SK-N-SH treated with all-trans-retinoic acid at 6 μM for 48 hours (cell line): ENCODE measurements at regions not wholly inside any gene's neighbourhood (a gene's known extent, or its start where the extent isn't known, plus 50 kb on each side); places are given as distances from the start of the nearest gene placed in this dataset.

Source experiments
- ATAC-seq: fragments of 200-7000 bp; cut with Tn5 transposase; 3 replicates; pipeline ENCODE4 v1.9.1; 2020; ENCODE audit warnings: mild to moderate bottlenecking, moderate library complexity
- ARNTL ChIP-seq: fragments of 450-650 bp; formaldehyde crosslinking; IDR thresholded peaks from 2 replicates; pipeline ENCODE4 v1.5.0; 2020; ENCODE audit warnings: low read depth, mild to moderate bottlenecking, moderate library complexity, borderline replicate concordance
- CSDC2 ChIP-seq: fragments of 250-450 bp; sonication (Bioruptor Pico); IDR thresholded peaks from 2 replicates; pipeline ENCODE4 v1.5.0; 2020; ENCODE audit warnings: mild to moderate bottlenecking, moderate library complexity
- ESRRG ChIP-seq: fragments of 250-450 bp; sonication (Bioruptor Pico); IDR thresholded peaks from 2 replicates; pipeline ENCODE4 v1.6.1; 2021; ENCODE audit warnings: mild to moderate bottlenecking
- GLIS3 ChIP-seq: fragments of 250-450 bp; sonication (Bioruptor Pico); IDR thresholded peaks from 2 replicates; pipeline ENCODE4 v1.5.0; 2020; ENCODE audit warnings: mild to moderate bottlenecking, moderate library complexity
- ISL1 ChIP-seq: fragments of 250-450 bp; sonication (Bioruptor Pico); IDR thresholded peaks from 2 replicates; pipeline ENCODE4 v2.1.2; 2022; ENCODE audit warnings: mild to moderate bottlenecking, moderate library complexity
- PPARA ChIP-seq: fragments of 250-450 bp; sonication (Bioruptor Pico); IDR thresholded peaks from 2 replicates; pipeline ENCODE4 v1.5.0; 2020; ENCODE audit warnings: mild to moderate bottlenecking, borderline replicate concordance
- RARB ChIP-seq: fragments of 250-450 bp; sonication (Bioruptor Pico); IDR thresholded peaks from 2 replicates; pipeline ENCODE4 v1.8.0; 2021; ENCODE audit warnings: mild to moderate bottlenecking, moderate library complexity
- SNAI2 ChIP-seq: fragments of 250-450 bp; sonication (Bioruptor Pico); IDR thresholded peaks from 2 replicates; pipeline ENCODE4 v1.5.0; 2020; ENCODE audit warnings: mild to moderate bottlenecking, moderate library complexity
- TCF4 ChIP-seq: fragments of 250-450 bp; sonication (Bioruptor Pico); IDR thresholded peaks from 2 replicates; pipeline ENCODE4 v1.8.0; 2021; ENCODE audit warnings: mild to moderate bottlenecking, moderate library complexity, borderline replicate concordance
- TOX ChIP-seq: fragments of 250-450 bp; sonication (Bioruptor Pico); IDR thresholded peaks from 2 replicates; pipeline ENCODE4 v1.8.0; 2021; ENCODE audit warnings: mild to moderate bottlenecking, moderate library complexity, borderline replicate concordance
- ZC3H10 ChIP-seq: fragments of 250-450 bp; sonication (Bioruptor Pico); IDR thresholded peaks from 2 replicates; pipeline ENCODE4 v1.5.1; 2021; ENCODE audit warnings: mild to moderate bottlenecking, moderate library complexity
- ZFP3 ChIP-seq: fragments of 250-450 bp; sonication (Bioruptor Pico); IDR thresholded peaks from 2 replicates; pipeline ENCODE4 v1.5.0; 2020; ENCODE audit warnings: mild to moderate bottlenecking, moderate library complexity
- ZFP30 ChIP-seq: fragments of 450-650 bp; formaldehyde crosslinking; IDR thresholded peaks from 2 replicates; pipeline ENCODE4 v1.5.0; 2022; ENCODE audit warnings: mild to moderate bottlenecking, moderate library complexity
- ZNF70 ChIP-seq: fragments of 450-650 bp; formaldehyde crosslinking; IDR thresholded peaks from 2 replicates; pipeline ENCODE4 v1.5.0; 2020; ENCODE audit warnings: mild to moderate bottlenecking, moderate library complexity
- ZNF8 ChIP-seq: fragments of 450-650 bp; formaldehyde crosslinking; IDR thresholded peaks from 2 replicates; pipeline ENCODE4 v1.5.0; 2020; ENCODE audit warnings: mild to moderate bottlenecking, moderate library complexity
- TF ChIP-seq, protein P1 (sequence below): fragments of 250-450 bp; sonication (Bioruptor Pico); IDR thresholded peaks from 2 replicates; pipeline ENCODE4 v1.8.0; 2020; ENCODE audit warnings: mild to moderate bottlenecking, moderate library complexity, borderline replicate concordance
- TF ChIP-seq, protein P2 (sequence below): fragments of 250-450 bp; sonication (Bioruptor Pico); IDR thresholded peaks from 2 replicates; pipeline ENCODE4 v1.8.0; 2021; ENCODE audit warnings: low read depth, mild to moderate bottlenecking, moderate library complexity, borderline replicate concordance
- TF ChIP-seq, protein P3 (sequence below): fragments of 250-450 bp; sonication (Bioruptor Pico); IDR thresholded peaks from 2 replicates; pipeline ENCODE4 v1.5.1; 2020; ENCODE audit warnings: low read depth, mild to moderate bottlenecking, moderate library complexity
- TF ChIP-seq, protein P4 (sequence below): fragments of 250-450 bp; sonication (Bioruptor Pico); IDR thresholded peaks from 2 replicates; pipeline ENCODE4 v1.5.1; 2021; ENCODE audit warnings: mild to moderate bottlenecking, moderate library complexity

DNA sequence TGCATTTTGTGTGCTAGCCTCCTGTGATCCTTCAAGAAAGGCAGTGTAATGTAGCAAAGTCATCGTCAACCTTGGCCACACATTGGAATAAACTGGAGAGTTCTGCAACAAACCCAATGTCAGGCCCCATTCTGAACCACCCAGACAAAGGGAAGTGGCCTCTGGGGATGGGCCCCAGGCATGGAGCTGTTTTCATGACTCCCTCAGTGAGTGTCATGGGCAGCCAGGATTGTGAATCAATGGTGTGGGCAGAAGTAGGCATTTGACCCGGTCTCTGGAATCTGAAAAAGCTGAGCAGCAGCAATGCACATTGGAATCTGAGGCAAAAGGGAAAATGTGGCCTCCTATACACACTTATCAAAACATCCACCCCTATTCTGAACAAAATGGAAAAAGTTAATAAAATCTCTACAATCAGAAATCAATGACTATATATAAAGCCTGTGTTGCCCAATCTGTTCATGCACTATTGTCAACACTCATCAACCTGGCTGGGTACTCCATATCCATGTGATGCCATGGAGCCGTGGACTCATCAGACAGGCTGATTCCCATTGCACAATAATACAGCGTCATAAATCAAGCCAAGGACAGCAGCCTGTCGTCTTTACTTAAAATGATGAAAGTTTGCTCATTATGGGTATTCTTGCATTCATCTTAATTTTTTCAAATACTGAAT lies 134.9 kb upstream of the STMND1 start:
- no peak; the same call in 2 of the 3 replicates for ATAC-seq
- TF ChIP-seq ARNTL (no peak), TOX (CRISPR knock-in tag) (no peak), GLIS3 (no peak), ISL1 (no peak), SNAI2 (no peak), ZNF8 (CRISPR knock-in tag) (no peak)
- TF ChIP-seq, protein P1, sequence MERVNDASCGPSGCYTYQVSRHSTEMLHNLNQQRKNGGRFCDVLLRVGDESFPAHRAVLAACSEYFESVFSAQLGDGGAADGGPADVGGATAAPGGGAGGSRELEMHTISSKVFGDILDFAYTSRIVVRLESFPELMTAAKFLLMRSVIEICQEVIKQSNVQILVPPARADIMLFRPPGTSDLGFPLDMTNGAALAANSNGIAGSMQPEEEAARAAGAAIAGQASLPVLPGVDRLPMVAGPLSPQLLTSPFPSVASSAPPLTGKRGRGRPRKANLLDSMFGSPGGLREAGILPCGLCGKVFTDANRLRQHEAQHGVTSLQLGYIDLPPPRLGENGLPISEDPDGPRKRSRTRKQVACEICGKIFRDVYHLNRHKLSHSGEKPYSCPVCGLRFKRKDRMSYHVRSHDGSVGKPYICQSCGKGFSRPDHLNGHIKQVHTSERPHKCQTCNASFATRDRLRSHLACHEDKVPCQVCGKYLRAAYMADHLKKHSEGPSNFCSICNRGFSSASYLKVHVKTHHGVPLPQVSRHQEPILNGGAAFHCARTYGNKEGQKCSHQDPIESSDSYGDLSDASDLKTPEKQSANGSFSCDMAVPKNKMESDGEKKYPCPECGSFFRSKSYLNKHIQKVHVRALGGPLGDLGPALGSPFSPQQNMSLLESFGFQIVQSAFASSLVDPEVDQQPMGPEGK (CRISPR knock-in tag) = no peak
- TF ChIP-seq, protein P2, sequence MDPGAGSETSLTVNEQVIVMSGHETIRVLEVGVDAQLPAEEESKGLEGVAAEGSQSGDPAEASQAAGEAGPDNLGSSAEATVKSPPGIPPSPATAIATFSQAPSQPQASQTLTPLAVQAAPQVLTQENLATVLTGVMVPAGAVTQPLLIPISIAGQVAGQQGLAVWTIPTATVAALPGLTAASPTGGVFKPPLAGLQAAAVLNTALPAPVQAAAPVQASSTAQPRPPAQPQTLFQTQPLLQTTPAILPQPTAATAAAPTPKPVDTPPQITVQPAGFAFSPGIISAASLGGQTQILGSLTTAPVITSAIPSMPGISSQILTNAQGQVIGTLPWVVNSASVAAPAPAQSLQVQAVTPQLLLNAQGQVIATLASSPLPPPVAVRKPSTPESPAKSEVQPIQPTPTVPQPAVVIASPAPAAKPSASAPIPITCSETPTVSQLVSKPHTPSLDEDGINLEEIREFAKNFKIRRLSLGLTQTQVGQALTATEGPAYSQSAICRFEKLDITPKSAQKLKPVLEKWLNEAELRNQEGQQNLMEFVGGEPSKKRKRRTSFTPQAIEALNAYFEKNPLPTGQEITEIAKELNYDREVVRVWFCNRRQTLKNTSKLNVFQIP (CRISPR knock-in tag) = no peak

DNA sequence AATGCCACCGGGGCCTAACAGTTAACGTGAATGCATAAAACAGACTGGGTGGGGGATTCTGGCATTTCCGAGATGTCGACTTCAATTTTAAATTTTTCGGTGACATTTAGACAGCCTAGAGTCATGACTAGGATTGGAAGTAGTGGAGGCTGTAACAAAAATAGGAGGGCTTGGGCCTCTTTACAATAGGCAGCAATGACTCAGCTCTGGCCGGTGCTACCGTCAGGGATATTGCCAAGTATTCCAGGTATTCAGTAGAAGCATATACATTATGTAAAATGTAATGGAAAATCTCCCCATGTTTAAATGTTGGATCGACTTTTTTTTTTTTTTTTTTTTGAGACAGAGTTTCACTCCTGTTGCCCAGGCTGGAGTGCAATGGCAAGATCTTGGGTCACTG lies 136.2 kb upstream of the STMND1 start:
- no peak for TF ChIP-seq ZFP30
- no peak for TF ChIP-seq PPARA (CRISPR knock-in tag)
- TF ChIP-seq, protein P1 (CRISPR knock-in tag) = no peak
- TF ChIP-seq RARB (CRISPR knock-in tag) = no peak
- no peak for TF ChIP-seq ISL1
- no peak for TF ChIP-seq ZNF8 (CRISPR knock-in tag)
- TF ChIP-seq ZC3H10 = no peak
- no peak for TF ChIP-seq TCF4 (CRISPR knock-in tag)
- TF ChIP-seq, protein P3, sequence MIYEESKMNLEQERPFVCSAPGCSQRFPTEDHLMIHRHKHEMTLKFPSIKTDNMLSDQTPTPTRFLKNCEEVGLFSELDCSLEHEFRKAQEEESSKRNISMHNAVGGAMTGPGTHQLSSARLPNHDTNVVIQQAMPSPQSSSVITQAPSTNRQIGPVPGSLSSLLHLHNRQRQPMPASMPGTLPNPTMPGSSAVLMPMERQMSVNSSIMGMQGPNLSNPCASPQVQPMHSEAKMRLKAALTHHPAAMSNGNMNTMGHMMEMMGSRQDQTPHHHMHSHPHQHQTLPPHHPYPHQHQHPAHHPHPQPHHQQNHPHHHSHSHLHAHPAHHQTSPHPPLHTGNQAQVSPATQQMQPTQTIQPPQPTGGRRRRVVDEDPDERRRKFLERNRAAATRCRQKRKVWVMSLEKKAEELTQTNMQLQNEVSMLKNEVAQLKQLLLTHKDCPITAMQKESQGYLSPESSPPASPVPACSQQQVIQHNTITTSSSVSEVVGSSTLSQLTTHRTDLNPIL = no peak
- TF ChIP-seq, protein P4, sequence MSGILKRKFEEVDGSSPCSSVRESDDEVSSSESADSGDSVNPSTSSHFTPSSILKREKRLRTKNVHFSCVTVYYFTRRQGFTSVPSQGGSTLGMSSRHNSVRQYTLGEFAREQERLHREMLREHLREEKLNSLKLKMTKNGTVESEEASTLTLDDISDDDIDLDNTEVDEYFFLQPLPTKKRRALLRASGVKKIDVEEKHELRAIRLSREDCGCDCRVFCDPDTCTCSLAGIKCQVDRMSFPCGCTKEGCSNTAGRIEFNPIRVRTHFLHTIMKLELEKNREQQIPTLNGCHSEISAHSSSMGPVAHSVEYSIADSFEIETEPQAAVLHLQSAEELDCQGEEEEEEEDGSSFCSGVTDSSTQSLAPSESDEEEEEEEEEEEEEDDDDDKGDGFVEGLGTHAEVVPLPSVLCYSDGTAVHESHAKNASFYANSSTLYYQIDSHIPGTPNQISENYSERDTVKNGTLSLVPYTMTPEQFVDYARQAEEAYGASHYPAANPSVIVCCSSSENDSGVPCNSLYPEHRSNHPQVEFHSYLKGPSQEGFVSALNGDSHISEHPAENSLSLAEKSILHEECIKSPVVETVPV (CRISPR knock-in tag) = no peak
- TF ChIP-seq GLIS3 = no peak
- TF ChIP-seq ARNTL = no peak
- no peak for TF ChIP-seq ZFP3
- no peak for TF ChIP-seq CSDC2 (CRISPR knock-in tag)
- no peak for TF ChIP-seq ZNF70 (CRISPR knock-in tag)
- no peak for TF ChIP-seq ESRRG (CRISPR knock-in tag)
- TF ChIP-seq, protein P2 (CRISPR knock-in tag) = no peak
- TF ChIP-seq SNAI2 = no peak
- peak; percentile 15; the same call in 1 of the 3 replicates for ATAC-seq
